ENCODE measurements at regions not wholly inside any gene's neighbourhood (a gene's known extent, or its start where the extent isn't known, plus 50 kb on each side); places are given as distances from the start of the nearest gene placed in this dataset.

DNA sequence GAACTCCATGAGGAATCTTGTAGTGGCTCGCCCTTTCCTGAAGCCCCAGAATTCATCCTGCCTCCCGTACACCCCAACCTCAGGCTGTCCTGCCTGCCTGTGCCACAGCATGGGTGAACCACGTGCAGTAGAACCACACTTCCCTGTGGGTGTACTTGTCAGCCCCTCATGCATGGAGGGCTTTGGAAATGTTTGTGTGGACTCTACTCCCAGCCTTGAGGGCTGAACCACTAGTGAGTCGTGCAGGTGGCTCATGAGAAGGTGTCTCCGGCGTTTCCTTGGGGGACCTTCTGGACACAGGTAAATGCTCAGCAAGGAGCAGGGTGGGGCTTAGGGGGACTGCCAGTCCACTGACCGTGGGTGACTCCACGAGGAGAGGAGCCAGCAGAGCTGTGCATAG lies 58.7 kb upstream of the ADORA2B start:
- H3K36me3 Mint-ChIP-seq (ENCODE audit: low read depth): no peaks in the 10 kb centered on the region
- H3K27me3 Mint-ChIP-seq (ENCODE audit: low read depth): peaks cover 5% of the 10 kb centered on the region
- TF ChIP-seq, protein P1, sequence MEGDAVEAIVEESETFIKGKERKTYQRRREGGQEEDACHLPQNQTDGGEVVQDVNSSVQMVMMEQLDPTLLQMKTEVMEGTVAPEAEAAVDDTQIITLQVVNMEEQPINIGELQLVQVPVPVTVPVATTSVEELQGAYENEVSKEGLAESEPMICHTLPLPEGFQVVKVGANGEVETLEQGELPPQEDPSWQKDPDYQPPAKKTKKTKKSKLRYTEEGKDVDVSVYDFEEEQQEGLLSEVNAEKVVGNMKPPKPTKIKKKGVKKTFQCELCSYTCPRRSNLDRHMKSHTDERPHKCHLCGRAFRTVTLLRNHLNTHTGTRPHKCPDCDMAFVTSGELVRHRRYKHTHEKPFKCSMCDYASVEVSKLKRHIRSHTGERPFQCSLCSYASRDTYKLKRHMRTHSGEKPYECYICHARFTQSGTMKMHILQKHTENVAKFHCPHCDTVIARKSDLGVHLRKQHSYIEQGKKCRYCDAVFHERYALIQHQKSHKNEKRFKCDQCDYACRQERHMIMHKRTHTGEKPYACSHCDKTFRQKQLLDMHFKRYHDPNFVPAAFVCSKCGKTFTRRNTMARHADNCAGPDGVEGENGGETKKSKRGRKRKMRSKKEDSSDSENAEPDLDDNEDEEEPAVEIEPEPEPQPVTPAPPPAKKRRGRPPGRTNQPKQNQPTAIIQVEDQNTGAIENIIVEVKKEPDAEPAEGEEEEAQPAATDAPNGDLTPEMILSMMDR (IDR thresholded peaks at IDR 0.05; ENCODE audit: unreplicated experiment in 3 of 3): no peak
- H3K4me1 Mint-ChIP-seq: peaks cover 6% of the 10 kb centered on the region
- no peaks in the 10 kb centered on the region for H3K9me3 Mint-ChIP-seq
- peak overlapping the region in 1 of 3 experiments; percentile 23 for H3K27ac Mint-ChIP-seq
- no peak overlapping the region for H3K4me3 Mint-ChIP-seq

DNA sequence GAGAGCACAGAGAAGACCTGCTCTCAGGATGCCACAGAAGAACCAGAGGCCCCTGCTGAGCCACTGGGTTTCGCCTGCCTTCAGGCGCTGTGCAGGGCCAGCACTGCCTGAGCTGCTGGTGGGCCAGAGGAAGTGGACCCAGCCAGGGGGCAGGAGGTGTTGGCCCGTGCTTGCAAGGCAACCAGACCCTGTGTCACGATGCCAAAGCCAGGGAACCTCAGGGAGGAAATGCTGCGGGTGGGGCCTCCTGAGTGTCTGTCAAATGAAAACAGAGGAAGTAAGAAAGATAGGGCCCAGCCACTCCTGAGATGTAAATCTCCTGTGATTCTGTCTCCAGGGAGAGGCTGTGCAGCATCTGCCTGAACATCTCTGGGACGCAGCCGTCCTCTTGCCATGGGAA lies 58.1 kb upstream of the ADORA2B start:
- Mint-ChIP-seq H3K27me3 (ENCODE audit: low read depth) (peaks cover 5% of the 10 kb centered on the region), H3K9me3 (no peaks in the 10 kb centered on the region), H3K27ac (peak overlapping the region in 1 of 3 experiments; percentile 79), H3K36me3 (ENCODE audit: low read depth) (no peaks in the 10 kb centered on the region), H3K4me1 (peaks cover 6% of the 10 kb centered on the region), H3K4me3 (no peak overlapping the region)
- TF ChIP-seq, protein P1 (IDR thresholded peaks at IDR 0.05; ENCODE audit: unreplicated experiment in 3 of 3): no peak

DNA sequence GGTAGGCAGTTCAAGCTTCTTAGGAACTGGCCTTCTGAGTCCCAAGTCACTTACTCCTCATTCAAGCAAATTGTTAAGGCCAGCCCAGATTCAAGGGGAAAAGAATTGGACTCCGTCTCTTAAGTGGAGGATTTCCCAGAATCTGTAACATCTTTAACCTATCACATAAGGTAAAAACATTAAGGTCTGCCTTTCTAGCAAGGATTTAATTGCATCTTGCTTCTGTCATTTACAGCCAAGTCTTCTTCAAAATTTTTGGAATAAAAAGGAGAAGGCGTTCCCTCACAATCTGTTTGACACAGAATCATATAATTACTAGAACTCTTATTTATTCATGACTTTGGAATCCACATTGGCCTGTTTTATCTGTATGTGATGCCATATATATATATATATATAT lies 56.5 kb upstream of the ADORA2B start:
- peaks cover 16% of the 10 kb centered on the region for H3K4me1 Mint-ChIP-seq
- no peak overlapping the region for H3K27ac Mint-ChIP-seq
- H3K27me3 Mint-ChIP-seq (ENCODE audit: low read depth): peaks cover 5% of the 10 kb centered on the region
- no peaks in the 10 kb centered on the region for H3K36me3 Mint-ChIP-seq (ENCODE audit: low read depth)
- no peaks in the 10 kb centered on the region for H3K9me3 Mint-ChIP-seq
- TF ChIP-seq, protein P1 (IDR thresholded peaks at IDR 0.05; ENCODE audit: unreplicated experiment in 3 of 3): no peak
- no peak overlapping the region for H3K4me3 Mint-ChIP-seq

DNA sequence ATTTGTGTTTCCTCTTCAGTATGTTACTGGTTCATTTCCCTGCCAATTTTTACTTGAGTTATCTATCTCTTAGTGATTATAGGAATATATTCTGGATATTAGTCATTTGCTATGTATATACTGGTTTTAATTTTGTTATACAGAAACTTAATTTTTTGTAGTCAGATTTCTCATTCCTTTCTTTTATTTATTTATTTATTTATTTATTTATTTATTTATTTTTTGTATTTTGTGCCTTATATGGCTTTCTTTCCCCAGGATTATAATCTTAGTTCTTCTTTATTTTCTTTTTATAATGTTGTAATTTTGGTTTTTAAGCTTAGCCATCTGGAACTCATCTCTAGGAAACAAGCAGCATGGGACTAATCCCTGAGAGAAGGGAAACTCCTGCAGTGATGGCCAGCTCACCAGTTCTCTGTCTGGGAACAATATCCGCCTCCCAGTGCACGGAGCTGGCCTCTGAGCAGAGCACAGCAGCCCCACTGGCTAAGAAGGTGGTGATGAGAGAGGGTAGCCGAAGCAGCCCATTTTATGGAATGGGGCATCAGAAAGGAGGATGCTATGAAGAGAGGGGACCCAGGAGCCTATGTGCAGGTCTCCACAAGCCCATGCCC lies 54.5 kb upstream of the ADORA2B start:
- Mint-ChIP-seq H3K4me3 (no peak overlapping the region), H3K4me1 (peaks cover 19% of the 10 kb centered on the region), H3K27me3 (ENCODE audit: low read depth) (peaks cover 5% of the 10 kb centered on the region), H3K9me3 (no peaks in the 10 kb centered on the region), H3K36me3 (ENCODE audit: low read depth) (no peaks in the 10 kb centered on the region), H3K27ac (peak overlapping the region in 2 of 3 experiments; percentile 63 to 64)
- TF ChIP-seq, protein P1 (IDR thresholded peaks at IDR 0.05; ENCODE audit: unreplicated experiment in 3 of 3): no peak

DNA sequence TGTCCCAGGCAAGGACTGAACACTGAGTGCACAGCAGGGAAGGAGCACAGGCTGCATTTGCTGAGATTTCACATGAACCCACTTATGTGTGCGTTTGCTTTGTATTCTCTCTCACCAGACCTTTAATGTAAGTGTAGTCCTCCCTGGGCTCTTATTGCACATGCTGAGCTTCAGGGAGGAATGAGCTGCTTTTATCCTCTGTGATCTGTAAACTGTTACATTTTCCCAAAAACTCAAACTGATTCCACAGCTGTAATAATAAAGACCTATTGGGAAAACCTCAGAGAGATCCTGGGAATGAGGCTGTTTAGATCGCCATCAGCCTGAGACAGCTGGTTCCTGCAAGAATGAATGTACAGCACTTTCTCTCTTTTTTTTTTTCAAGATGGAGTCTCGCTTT lies 53.6 kb upstream of the ADORA2B start:
- Mint-ChIP-seq H3K9me3 (peaks cover 4% of the 10 kb centered on the region), H3K27ac (peak overlapping the region in 1 of 3 experiments; percentile 60), H3K36me3 (ENCODE audit: low read depth) (no peaks in the 10 kb centered on the region), H3K4me1 (peaks cover 18% of the 10 kb centered on the region), H3K4me3 (no peak overlapping the region), H3K27me3 (ENCODE audit: low read depth) (peaks cover 5% of the 10 kb centered on the region)
- TF ChIP-seq, protein P1 (IDR thresholded peaks at IDR 0.05; ENCODE audit: unreplicated experiment in 3 of 3): no peak

DNA sequence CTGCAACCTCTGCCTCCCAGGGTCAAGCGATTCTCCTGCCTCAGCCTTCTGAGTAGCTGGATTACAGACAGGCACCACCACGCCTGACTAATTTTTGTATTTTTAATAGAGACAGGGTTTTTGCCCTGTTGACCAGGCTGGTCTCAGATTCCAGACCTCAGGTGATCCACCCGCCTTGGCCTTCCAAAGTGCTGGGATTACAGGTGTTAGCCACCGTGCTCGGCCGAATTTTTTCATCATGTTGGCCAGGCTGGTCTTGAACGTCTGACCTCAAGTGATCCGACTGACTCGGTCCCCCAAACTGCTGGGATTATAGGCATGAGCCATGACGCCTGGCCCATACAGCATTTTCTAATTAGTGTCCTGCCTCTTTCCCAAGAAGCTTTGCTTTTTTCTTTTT lies 52.7 kb upstream of the ADORA2B start:
- peaks cover 13% of the 10 kb centered on the region for H3K4me1 Mint-ChIP-seq
- peak overlapping the region; percentile 55 to 91 (median 89) for H3K27ac Mint-ChIP-seq
- H3K9me3 Mint-ChIP-seq: peaks cover 4% of the 10 kb centered on the region
- H3K27me3 Mint-ChIP-seq (ENCODE audit: low read depth): peaks cover 5% of the 10 kb centered on the region
- H3K36me3 Mint-ChIP-seq (ENCODE audit: low read depth): no peaks in the 10 kb centered on the region
- H3K4me3 Mint-ChIP-seq: no peak overlapping the region
- TF ChIP-seq, protein P1 (IDR thresholded peaks at IDR 0.05; ENCODE audit: unreplicated experiment in 3 of 3): no peak

Measured in nephron (organoid).